NCI-H1092 (cell line): ENCODE measurements at regions not wholly inside any gene's neighbourhood (a gene's known extent, or its start where the extent isn't known, plus 50 kb on each side); places are given as distances from the start of the nearest gene placed in this dataset.
A peak's percentile ranks its signal among the peaks of the same experiment; 100 is the strongest.
"Not testable (repeated sequence)": the region's sequence is repeated elsewhere in the genome, so short reads cannot be mapped to it uniquely, and the experiment has no call there.

Experiments
- DNase-seq: peaks from one replicate; lab custom pipeline; 2025; lab: John Stamatoyannopoulos, UW

GRCh38 chr5:158200619-158201018 is 341.7 kb upstream of the CLINT1 start:
- no peak for DNase-seq

DNA sequence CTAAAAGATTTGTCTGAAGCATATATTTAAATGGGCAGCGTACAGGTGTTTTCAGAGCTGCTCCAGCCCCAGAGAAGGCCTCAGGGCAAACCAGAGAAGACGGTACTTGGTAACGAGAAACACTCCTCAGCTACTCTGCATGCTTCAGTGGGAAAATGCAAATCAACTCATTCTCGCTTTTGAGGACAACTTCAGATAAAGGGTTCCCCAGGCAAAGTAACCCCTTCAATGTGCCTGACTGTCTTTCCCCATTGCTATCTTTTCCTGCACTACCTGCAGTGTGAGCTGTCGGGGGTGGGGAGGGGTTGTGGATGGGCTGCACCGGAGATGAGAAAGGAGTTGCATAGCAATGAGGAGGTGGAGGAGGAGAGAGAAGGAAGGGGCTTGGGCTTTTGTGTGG is 339.7 kb upstream of the CLINT1 start:
- no peak for DNase-seq

DNA sequence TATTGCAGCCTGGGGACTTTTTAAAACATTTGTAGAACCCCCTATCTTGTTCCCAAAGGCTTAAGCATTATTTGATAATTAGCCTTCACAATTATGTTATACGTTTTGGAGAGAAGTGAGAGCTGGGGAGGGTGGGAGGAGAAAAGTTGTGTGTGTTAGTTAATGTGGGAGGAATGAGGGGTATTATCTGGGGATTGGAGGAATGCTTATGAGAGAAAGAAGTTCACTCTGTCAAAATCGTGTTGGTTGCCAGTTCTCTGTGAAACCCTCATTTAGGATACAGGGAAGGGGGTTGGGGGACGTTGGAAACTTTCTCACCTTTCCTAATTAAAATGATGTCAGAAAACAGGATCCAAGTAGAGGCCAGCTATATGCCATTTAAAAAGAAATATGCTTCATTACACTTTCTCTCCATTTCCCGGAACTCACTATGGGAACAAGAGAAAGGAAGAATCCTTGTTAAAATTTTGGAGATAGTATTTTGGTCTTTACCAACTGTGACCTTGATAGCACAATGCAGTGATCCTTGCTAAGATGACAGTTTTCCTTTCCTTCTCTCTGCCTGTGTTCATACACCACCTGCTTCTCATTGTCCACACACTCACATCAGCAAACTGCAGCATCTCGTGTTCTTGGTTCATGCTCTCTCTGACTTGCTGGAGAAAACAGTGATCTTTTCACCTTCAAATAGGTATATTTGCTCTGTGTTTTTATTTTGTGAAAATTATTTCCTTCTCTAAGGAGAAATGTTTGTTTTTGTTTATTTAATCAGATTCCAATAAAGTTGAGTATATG is 336.7 kb upstream of the CLINT1 start:
- DNase-seq = no peak

- no peak for DNase-seq
Observed at GRCh38 chr5:158194561-158194976, 335.6 kb upstream of the CLINT1 start.

- DNase-seq = not testable (repeated sequence)
Observed at GRCh38 chr5:158193395-158193794, 334.4 kb upstream of the CLINT1 start.

DNA sequence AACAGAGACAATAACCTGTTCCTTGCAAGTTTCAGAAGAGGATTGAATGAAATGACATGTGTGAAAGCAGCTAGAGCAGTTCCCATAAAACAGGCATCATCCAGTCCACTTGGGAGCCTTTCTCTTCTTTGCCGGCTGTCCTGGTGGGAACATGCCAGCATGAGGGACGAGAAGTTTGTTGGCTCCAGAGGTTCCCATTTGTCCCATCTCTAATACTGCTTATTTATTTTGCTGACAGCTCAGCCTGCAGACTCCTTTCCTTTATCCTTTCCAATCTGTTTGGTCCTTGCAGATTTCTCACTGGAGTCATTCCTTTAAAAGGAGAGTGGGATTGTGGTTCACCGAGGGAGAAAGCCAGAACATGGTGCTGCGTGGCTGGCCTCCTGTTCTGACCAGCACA is 321.5 kb upstream of the CLINT1 start:
- DNase-seq = no peak

DNA sequence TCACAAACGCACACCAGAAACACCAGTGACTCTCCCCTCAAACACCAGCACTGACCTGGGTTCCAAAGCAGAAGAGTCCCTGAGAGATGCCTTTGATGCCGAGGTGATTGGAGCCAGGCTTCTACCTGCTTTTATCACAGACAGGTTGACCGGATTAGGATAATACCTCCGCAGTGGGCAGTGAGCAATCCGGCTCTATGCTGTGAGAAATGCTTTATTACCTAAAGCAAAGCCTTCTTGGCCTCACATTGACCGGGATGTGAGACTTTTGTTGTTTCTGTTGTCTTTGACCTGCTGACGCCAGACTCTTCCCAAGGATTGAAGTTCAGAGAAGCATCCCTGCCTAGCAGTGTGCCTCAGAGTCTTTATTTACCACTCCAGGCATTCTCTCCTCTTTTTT is 320.3 kb upstream of the CLINT1 start:
- no peak for DNase-seq

- no peak for DNase-seq
Observed at GRCh38 chr5:158178535-158178934, 319.6 kb upstream of the CLINT1 start.

- no peak for DNase-seq
Observed at GRCh38 chr5:158177146-158177545, 318.2 kb upstream of the CLINT1 start.

DNA sequence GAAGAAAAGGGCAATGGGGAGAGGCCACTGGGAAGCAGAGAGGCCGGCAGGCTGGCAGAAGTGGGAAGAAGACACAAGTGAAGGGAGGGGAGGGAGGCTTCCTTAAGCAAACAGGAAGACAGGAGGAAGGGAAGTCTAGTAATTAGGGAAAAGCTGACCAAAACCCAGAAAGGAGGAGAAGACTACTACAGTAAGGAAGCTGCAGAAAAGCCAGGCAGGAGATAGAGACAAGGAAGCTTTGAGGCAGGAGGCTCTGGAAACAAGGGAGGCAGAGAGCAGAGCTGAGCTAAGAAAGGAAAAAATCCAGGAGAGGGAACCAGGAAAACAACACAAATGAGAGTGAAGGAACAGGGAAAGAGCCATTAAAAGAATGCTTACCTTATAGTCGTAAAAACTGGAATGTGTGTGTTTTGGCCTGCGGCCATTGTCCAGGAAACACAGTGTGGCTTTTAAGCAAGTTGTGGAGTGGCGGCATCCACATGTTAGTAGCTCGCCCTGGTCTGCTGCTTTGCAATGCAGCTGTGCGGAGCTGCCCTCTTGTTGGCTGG is 317.1 kb upstream of the CLINT1 start:
- no peak for DNase-seq

DNA sequence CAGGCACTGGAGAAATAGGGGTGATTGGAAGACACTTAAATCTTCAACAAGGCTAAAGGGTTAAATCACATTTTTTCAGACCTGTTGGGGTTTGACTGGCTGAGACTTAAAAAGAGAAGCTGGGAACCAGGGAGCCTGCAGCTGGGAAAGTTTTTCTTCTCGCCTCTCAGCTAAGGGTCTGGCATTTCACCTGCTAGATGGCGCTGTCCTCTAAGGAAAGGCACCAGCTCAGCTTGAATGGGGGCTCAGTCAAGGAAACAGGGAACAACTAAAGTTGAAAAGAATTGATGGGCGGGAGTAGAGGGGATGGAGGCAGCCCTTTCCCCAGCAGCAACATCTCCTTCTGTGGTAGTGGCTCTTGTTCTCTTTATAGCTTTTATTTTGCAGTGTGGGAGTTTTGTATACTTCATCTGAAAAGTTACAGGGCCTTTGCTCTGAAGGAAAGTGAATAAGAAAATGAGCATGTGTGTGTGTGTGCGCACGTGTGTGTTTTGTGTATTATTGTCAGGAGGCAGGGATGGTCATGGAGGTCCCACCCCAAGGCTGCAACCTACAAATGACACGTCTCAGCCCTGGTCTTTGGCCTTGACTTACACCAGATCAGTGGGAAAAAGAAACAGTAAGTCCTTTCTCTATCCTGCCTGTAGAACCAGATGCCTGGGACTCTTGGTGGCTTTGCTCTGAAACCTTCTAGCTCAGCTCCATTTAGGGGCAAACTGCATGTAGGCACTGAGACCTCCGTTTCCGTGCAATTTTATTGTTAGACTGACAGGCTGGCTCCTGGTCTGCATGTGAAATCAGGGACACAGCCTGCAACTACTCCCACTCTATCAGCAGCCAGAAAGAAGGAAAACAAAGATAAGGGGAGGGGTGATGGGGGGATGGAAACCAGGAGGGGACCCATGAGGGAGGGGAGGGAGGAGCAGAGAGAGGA is 316.2 kb upstream of the CLINT1 start:
- DNase-seq = peak; percentile 27

GRCh38 chr5:158174026-158174425 is 315.1 kb upstream of the CLINT1 start:
- no peak for DNase-seq

DNA sequence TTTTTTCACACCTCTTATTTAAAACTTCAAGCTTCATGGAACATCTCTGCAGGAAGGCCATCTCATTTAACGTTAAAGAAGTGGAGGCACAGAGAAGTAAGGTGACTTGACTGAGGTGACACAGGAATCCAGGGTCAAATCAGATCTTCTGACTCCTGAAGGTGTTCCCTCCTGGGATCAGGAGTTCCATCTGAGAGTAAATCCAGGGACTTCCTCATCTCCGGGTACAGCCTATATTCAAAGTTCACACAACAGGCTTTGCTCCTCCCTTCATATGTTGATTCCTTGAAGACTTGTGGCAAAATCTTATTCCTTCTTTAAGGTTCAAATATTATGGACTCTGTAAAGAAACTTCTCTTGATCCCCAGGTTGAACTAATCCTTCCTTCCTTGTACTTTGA is 313.1 kb upstream of the CLINT1 start:
- DNase-seq = no peak

GRCh38 chr5:158170534-158170933 is 311.6 kb upstream of the CLINT1 start:
- DNase-seq = no peak

GRCh38 chr5:158170060-158170459 is 311.1 kb upstream of the CLINT1 start:
- no peak for DNase-seq

DNA sequence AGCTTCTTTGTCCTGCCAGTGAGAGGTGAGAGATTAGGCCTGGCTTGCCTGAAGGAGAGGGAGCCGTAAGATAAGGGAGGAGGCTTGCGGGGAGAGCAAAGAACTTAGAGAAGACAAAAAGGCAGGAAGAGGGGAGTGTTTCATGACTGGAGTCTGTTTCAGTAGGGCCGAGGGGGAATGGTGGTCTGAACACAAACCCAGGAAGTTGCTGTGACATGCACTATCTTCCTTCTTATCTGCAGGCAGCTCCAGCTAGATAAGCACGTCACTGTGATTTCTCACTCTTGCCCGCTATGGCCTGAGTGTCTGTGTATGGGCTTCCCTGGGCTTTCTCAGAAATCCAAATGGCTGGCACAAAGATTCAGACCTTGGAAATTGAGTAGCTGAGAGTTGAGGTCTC is 307.5 kb upstream of the CLINT1 start:
- no peak for DNase-seq

DNA sequence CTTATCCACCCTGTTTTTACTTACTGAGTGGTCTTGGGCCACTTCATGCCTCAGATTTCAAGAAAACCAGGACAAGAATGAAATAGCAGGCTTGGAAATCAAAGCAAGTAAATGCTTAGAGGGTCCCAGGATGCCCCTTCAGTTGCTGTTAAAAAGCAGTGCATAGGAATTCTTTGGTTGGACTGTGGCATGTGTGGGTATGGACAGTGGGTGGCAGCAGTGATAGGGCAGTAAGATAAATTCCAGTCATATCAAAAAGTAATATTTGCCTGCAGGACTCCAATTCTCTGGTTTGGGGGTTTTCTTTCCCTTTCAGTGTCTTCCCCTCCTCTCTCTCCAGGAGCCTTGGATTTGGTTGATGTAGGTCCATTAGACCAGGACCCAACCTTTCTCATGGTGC is 306.7 kb upstream of the CLINT1 start:
- no peak for DNase-seq

GRCh38 chr5:158164296-158165047 is 305.5 kb upstream of the CLINT1 start:
- DNase-seq = no peak

DNA sequence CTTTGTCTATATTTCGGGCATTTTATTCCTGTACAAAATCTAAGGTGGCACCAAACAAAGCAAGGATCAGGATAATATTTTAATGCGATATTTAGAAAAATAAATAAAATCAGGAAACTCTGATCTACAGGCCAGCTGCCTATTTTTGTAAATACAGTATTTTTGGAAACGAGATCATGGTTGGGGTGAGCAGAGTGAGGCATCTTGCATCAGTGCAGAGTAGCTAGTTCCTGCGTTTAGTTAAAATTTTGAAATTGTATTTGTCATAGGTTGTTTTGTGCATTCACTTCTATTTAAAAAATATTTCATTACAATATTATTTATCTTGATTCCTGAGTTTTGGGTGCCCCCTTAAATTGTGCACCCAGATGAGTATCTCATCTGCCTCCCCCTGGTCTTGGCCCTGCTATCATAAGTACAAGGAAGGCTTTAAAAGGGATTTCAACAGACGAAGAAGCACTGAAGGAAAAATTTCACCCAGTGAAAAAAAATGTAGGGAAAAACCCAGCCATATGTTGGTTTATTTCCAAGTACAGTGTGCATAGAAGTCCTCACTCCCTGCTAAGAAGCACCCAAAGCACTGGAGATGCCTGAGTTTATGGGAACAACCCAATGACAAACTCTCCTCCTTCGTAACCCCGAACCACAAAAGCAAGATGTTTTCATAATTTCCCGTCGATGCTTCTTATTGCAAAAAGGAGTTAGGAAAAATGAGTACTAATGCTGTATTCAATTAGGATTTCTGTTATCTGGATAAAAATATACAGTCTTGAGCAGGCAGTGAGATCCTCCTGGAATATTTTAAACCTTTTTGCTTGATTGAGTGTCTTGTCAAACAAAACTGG is 304.7 kb upstream of the CLINT1 start:
- no peak for DNase-seq

DNA sequence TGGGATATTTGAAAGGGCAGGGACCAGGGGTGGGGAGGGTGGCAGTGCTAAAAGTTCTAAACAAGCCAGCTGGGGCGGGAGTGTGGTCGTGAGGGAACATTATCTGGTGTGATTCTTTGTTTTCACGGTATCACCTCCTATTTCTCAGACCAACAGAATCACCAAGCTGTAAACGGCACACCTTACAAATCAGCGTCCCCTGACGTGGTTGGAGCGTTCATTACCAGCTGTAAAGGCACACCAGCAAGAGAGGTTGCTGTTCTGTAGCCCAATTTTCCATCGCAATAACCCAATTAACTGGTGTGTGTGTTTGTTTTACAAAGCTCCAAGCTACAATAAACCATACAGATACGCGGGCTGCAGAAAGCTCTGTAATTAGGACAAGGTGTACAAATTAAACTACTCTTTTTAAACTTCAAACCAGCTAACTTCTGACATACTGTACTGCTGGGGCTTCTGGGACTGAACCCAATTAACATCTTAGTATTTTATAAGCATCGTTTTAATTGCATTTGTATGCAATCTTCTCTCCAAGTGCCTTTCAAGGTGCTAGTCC is 303.6 kb upstream of the CLINT1 start:
- no peak for DNase-seq

- DNase-seq = no peak
Observed at GRCh38 chr5:158162026-158162425, 303.1 kb upstream of the CLINT1 start.
